A673 (cell line): ENCODE measurements at regions not wholly inside any gene's neighbourhood (a gene's known extent, or its start where the extent isn't known, plus 50 kb on each side); places are given as distances from the start of the nearest gene placed in this dataset.

ENCODE experiments used
- CTCF ChIP-seq: fragments of 300-800, 200-600 bp; sonication (generic); conservative IDR thresholded peaks from 2 replicates; pipeline ENCODE4 v1.5.1; 2017; ENCODE audit warnings: low read depth, mild to moderate bottlenecking, antibody characterized with exemption, low read length, moderate library complexity, mixed read lengths
- EZH2 ChIP-seq: fragments of 200-600 bp; sonication (generic); IDR thresholded peaks from 2 replicates; pipeline ENCODE4 v1.6.1; 2017; ENCODE audit warnings: borderline replicate concordance, low read depth, mild to moderate bottlenecking, mixed read lengths, antibody characterized with exemption, low read length; ENCODE audit not compliant: poor library complexity, severe bottlenecking

- TF ChIP-seq CTCF (no peak), EZH2 (no peak)
Observed at GRCh38 chr2:242035858-242036652, 166.5 kb downstream of the RTP5 start.
